Coronary artery (tissue), 2 donors: ENCODE measurements at regions not wholly inside any gene's neighbourhood (a gene's known extent, or its start where the extent isn't known, plus 50 kb on each side); places are given as distances from the start of the nearest gene placed in this dataset.

ENCODE experiments used
- DNase-seq: peaks from one replicate; pipeline ENCODE4 v3.0.0-alpha.2; 2017; ENCODE audit warnings: low spot score
- H3K27ac ChIP-seq, 2 donors: fragments of 200-600 bp; sonication (generic); one replicate each; pipeline ENCODE4 v1.5.1; 2016 to 2019
- H3K4me3 ChIP-seq: fragments of 200-600 bp; sonication (generic); 2 replicates; pipeline ENCODE4 v1.5.1; 2016; ENCODE audit warnings: mild to moderate bottlenecking, moderate library complexity
- CTCF ChIP-seq: fragments of 200-600 bp; sonication (generic); IDR thresholded peaks from one replicate; pipeline ENCODE4 v1.5.1; 2019; ENCODE audit warnings: antibody characterized with exemption

DNA sequence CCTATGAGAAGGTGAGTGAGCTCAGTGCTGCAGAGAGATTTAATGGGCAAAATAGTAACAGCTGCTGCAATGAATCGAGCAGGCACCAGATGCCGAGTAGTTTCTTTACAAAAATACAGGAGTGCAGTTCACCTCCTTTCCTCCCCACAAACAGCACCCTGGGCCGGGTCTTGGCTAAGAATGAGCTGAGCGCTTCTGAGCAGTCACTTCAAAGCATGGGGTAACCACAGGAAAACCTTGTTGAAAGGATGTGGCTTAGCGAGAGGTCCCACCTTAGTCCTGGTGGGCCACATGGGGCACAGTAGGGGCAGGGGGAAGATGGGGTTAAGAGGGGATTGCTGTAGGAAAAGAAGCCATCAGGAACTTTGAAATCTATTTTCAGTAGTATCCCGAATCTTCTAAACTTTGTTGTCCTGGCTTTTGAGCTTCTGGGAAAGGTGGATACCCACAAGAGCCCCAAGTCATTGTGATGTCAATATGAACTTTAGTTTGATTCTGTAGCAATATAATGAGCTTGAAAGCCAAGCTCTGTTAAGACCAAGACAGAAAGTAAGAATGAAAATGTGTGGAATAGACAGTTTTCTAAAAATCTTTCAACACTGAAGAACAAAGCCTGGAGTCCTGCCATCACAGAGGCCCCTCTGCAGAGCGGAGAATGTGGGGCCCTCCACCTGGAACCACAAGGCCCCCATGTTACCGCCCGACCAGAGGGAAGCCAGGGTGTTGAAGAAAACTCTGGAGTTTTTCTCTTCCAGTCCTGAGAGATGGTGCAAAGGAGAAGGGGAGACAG is 101.0 kb upstream of the ZNF236 start:
- Histone ChIP-seq H3K27ac (no peak overlapping the region), H3K4me3 (no peak overlapping the region)
- peak; percentile 35 for DNase-seq
- TF ChIP-seq CTCF, result no peak

DNA sequence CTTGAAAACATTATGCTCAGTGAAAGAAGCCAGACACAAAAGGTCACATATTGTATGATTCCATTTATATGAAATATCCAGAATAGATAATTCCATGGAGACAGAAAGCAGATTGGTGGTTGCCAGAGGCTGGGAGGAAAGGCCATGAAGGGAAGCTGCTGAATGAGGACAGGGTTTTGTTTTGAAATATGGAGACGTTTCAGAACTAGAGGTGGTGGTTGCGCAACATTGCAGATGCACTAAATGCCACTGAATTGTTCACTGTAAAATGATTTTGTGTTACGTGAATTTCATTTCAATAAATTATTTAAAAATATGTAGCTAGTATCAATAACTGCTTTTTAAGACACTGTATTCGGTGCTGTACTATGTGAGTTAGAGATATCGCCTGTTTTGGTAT is 101.7 kb upstream of the ZNF236 start:
- TF ChIP-seq CTCF, result no peak
- DNase-seq, result peak; percentile 24
- no peak overlapping the region for H3K27ac ChIP-seq
- no peak overlapping the region for H3K4me3 ChIP-seq

DNA sequence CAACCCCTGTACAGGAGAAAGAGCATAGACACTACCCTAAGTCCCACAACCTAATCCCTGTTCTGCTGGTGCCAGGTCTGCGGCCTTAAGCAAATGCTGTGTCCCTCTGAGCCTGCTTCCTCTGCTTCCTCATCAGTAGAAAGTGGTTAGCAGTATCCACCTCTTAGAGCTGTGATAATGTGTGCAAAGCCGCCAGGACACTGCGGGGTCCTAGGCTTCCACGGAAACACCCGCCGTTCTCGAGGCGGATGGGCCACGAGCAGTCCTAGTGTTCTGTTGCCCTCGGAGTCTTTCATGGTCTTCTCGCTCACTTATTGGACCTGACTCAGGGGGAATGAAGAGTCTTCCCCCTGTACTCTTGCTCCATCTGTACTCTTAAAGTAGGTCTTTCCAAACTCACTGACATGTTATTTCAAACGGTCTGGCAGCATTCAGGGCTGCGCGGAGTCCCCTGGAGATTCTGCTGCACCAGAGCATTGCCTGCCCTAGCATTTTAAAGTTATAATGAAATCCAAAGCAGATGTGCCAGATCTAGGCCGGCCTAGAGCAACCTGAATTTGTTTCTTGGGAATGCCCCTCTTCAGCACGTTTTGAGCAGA is 107.2 kb upstream of the ZNF236 start:
- no peak for TF ChIP-seq CTCF
- Histone ChIP-seq H3K4me3 (no peak overlapping the region), H3K27ac (no peak overlapping the region)
- peak; percentile 60 for DNase-seq

- no peak for TF ChIP-seq CTCF
- peak; percentile 67 for DNase-seq
- H3K4me3 ChIP-seq, result no peak overlapping the region
- H3K27ac ChIP-seq, result no peak overlapping the region
These were observed 108.9 kb upstream of the ZNF236 start for GRCh38 chr18:76713432-76713831.

DNA sequence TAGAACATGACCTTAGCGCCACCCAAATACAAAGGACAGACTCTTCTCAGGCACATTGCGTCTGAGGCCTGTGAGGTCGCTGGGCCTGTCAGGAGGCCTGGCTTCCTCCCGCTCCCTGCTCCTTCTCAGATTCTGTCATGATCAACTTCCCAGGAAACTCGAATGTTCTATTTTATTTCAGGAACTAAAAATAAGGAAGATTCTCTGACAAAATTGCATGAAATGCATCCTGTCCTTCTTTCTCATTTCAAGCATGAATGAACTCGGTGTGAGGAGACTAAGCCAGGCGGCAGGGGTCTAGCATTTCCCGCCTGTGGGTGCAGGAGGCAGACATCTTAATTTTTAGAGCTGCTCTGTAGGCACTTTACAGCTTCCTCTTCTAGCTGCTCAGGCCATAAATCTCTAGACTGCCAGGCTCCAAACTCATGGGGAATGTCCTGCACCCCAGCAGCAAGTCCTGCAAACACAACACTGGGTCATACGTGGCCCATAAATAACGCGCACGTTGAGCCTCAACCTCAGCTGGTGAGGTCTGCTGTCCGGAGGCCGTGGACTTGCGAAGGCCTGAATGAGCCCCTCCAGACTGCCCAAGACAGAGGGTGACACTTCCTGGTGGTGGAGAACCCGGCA is 109.7 kb upstream of the ZNF236 start:
- no peak for TF ChIP-seq CTCF
- Histone ChIP-seq H3K4me3 (no peak overlapping the region), H3K27ac (no peak overlapping the region)
- DNase-seq, result peak; percentile 35

- TF ChIP-seq CTCF, result no peak
- H3K27ac ChIP-seq, result no peak overlapping the region
- DNase-seq, result peak; percentile 46
- H3K4me3 ChIP-seq, result no peak overlapping the region
These were observed 111.5 kb upstream of the ZNF236 start for GRCh38 chr18:76710646-76711520.
